HG03378 (cell line): ENCODE measurements at regions not wholly inside any gene's neighbourhood (a gene's known extent, or its start where the extent isn't known, plus 50 kb on each side); places are given as distances from the start of the nearest gene placed in this dataset.
"Not testable (repeated sequence)": the region's sequence is repeated elsewhere in the genome, so short reads cannot be mapped to it uniquely, and the experiment has no call there.

Source experiments
- ATAC-seq: cut with Tn5 transposase; IDR thresholded peaks from one replicate; pipeline ENCODE4 v1.9.1; 2021; ENCODE audit warnings: mild to moderate bottlenecking, moderate library complexity; ENCODE audit not compliant: unreplicated experiment

- no peak for ATAC-seq
Measured at GRCh38 chr4:28241021-28241420, 1380.4 kb downstream of the STIM2 start.

DNA sequence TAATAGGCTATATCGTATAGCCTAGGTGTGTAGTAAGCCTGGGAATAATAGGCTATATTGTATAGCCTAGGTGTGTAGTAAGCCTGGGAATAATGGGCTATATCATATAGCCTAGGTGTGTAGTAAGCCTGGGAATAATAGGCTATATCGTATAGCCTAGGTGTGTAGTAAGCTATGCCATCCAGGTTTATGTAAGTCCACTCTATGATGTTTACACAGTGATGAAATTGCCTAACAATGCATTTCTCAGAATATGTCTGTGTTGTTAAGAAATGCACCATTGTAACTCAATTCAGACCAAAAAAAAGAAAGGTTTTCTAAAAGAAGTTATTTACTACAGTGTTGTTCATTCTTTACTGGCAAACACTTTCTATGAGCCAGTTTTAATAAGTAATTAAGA is 1387.2 kb downstream of the STIM2 start:
- ATAC-seq = no peak

GRCh38 chr4:28248269-28248668 is 1387.6 kb downstream of the STIM2 start:
- ATAC-seq = no peak

- no peak for ATAC-seq
Measured at GRCh38 chr4:28250646-28251045, 1390.0 kb downstream of the STIM2 start.

GRCh38 chr4:28251831-28252230 is 1391.2 kb downstream of the STIM2 start:
- ATAC-seq = no peak

DNA sequence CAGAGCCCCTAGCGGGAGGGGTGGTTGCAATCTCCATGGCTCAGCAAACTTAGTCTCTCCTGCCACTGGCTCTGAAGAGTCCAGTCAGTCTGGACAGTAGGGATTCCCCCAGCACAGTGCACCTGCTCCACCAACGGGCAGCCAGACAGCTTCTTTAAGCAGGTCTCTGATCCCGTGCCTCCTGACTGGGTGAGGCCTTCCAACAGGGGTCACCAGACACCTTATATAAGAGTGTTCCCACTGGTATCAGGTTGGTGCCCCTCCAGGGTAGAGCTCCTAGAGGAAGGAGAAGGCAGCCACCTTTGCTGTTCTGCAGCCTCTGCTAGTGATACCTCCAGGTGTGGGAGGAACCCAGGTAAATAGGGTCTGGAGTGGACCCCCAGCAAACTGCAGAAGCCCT is 1393.4 kb downstream of the STIM2 start:
- no peak for ATAC-seq

DNA sequence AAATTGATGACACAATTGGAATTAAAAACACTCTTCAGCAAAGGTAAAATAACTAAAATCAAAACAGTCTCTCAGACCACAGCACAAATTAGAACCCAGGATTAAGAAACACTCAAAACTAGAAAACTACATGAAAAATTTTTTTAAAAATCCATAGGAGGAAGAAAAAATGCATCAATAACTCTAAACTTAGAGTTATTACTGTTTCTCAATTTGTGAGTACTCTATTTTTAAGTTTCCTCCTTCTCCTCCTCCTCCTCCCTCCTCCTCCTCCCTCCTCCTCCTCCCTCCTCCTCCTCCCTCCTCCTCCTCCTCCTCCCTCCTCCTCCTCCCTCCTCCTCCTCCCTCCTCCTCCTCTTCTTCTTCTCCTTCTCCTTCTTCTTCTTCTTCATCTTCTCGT is 1395.7 kb downstream of the STIM2 start:
- no peak for ATAC-seq

- no peak for ATAC-seq
Measured at GRCh38 chr4:28259951-28260350, 1399.3 kb downstream of the STIM2 start.

DNA sequence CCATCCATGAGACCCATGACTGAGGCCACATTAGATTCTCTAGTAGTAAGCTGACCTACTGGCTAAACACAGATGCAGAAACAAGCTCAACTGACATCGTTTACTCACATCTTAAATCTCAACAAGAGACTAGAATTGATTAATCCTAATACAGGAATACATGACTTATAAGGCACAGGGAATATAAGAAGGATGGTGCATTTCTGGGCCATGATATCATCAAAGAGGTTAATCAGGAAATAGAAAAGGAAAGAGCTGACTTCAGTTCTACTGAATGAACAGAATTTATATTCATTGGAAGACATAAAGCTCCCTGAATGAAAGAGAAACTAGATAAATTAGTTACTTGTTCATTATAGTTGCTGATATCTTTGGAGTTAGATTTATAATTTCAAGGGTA is 1406.5 kb downstream of the STIM2 start:
- ATAC-seq = no peak

- no peak for ATAC-seq
Measured at GRCh38 chr4:28269426-28269825, 1408.8 kb downstream of the STIM2 start.

DNA sequence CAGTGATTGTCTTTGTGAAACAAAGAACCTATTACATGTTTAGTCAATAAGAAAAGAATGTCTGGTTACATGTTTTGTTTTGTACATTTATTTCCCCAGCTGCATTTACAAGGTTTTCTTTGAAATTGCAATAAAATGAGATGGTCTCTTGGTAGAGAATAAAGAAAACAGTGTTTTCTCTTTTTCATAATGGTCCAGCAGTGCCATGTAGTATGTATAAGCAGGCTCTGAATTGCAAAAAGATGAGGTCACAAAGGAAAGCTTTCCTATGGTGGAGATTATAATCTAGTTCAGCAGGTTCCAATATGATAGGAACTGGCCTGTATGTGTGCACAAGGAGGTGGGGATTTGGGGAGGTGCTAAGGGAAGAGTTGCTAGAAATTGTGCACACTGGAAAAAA is 1417.3 kb downstream of the STIM2 start:
- ATAC-seq = no peak

- no peak for ATAC-seq
Measured at GRCh38 chr4:28278676-28279075, 1418.0 kb downstream of the STIM2 start.

GRCh38 chr4:28279249-28279648 is 1418.6 kb downstream of the STIM2 start:
- no peak for ATAC-seq

DNA sequence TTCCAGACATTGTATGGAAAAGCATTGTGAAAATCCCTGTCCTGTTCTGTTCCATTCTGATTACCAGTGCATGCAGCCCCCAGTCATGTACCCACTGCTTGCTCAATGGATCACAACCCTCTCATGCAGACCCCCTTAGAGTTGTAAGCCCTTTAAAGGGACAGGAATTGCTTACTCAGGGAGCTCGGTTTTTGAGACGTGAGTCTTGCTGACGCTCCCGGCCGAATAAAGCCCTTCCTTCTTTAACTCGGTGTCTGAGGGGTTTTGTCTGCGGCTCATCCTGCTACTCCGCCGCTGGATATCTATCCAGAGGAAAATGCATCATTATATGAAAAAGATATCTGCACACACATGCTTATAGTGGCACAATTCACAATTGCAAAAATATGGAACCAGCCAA is 1425.6 kb downstream of the STIM2 start:
- ATAC-seq = not testable (repeated sequence)

- no peak for ATAC-seq
Measured at GRCh38 chr4:28287831-28288233, 1427.2 kb downstream of the STIM2 start.

DNA sequence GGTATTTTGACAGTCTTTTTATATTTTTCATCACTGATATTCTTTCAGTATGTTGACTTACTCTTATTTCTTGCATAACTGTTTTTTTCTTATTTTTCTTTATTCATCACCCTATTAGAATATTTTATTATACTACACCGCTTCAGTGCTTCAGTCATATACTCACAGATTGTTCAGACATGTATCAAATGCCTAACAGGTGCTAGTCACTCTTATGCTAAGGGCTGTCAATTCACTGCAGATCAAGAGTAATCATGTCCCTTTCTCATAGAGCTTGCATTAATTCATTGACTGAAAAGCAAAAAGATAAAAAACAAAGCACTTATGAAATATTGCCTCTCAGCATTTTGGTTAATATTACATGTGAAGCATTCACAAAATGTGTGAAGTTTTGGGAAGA is 1435.6 kb downstream of the STIM2 start:
- no peak for ATAC-seq

DNA sequence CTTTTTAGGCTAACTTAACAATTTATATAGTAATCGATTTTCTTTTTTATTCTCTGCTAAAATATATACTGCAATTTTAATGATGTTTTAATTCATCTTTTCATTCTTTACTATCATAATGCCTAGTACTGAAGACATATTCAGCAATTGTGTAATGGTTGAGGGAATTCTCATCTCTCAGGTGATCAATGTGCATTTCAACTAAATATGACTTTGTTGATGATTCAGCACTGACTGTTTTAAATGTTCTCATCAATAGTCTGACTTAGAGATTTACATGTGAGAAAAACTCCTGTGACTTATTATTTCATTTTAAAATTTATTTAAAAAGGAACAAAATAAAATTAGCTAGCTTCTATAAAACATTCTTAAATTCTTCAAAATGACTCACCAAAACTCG is 1450.3 kb downstream of the STIM2 start:
- no peak for ATAC-seq

GRCh38 chr4:28312497-28312896 is 1451.9 kb downstream of the STIM2 start:
- not testable (repeated sequence) for ATAC-seq

DNA sequence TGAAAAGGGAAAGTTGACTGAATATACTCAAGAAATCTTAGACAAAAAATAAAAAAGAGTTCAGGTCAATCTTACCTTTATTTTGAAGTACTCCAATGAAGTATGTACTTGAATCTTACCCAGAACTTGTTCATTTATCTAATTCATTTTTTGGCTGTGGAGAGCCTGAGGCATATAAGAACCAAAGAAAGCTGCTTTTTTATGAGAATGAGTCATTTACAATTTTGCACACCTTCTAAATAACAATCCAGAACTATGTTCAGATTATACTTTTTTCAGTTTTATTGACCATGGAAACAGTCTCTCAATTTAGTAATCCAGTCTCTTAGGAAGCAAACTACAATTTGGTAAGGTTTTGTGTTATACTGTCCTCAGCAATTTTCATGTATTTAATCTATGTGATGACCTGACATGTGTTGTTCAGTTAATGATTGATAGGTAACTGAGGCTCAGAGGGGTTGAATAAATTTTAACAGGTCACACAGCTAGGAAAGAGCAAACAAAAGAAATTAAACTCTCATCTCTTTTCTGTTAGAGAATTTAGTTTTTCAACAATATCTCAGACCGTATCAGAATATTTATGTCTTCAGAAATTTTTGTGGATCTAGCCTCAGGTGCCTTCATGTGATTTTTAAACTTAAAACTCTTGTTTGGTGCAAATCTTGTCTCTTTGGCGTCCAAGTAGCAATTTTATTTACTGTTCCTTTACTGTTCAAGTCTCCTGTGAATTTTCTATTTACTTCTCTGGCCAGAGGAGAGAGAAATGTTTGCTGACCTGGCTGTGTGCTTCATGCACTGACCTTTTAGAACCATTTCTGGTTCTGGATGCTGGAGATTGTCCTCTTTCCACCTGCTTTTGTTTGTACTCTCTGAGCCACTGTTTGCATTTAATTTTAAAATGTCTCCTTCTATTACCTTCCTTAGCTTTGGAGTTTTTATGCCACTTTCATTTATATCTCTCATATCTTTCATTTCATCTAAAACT is 1453.4 kb downstream of the STIM2 start:
- no peak for ATAC-seq

- ATAC-seq = no peak
Measured at GRCh38 chr4:28317221-28317620, 1456.6 kb downstream of the STIM2 start.

DNA sequence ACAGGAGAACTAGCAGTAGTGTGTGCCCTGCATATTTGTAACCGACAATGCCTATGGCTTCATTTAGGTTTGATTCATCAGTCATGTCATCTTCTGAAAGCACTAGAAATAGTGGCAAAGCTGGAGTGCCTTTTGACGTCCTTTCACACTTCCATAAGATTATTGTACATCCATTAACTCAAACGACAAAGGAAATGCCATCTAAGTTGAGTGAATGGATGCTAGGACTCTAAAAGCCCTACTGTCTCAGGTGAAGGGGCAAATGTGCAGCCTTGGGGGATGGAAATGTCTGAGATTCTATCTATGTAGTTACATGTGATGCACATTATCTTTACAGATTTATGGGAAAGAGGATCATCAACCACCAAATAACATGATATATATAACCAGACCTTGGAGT is 1473.6 kb downstream of the STIM2 start:
- ATAC-seq = no peak

DNA sequence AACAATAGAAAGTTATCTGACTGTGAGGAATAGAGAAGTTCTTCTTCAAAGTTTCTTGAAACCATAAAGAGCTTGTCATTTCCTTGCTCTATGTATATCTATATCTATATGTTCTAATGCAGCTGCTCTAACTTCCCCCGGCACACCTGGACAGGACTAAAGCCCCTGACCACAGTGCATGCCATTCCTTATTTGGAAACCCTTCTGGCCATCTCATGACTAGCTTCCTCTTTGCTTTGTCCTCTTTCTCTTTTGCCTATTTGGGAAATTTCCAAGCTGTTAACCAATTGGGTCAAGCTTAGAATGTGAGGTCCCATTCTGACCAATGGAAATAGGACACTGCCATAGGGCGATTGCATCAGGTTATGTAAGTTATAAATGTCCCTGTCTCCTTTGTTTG is 1481.1 kb downstream of the STIM2 start:
- no peak for ATAC-seq

DNA sequence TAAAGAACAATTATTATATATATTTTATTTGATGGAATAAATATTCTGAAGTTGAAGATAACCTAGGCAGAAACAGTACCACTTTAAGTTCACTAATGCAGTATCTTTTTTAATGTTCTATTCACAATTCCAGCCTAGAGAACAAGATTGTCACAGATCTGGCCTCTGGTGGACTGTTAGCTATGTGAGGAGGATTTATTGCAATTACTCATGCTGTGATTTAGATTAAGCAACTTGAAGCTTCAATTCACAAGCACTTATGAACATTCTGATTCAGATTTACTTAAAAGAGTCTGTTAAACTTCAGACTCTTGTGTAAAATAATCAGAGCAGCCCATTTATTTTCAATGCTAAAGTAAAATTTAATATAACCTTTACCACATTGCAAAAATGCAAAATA is 1489.8 kb downstream of the STIM2 start:
- ATAC-seq = no peak
